Mucosa of descending colon (tissue), 3 donors: ENCODE measurements at regions not wholly inside any gene's neighbourhood (a gene's known extent, or its start where the extent isn't known, plus 50 kb on each side); places are given as distances from the start of the nearest gene placed in this dataset.

Experiments used
- ATAC-seq: fragments of 200-7000 bp; cut with Tn5 transposase; one replicate; pipeline ENCODE4 v1.9.1; 2020; ENCODE audit warnings: mild to moderate bottlenecking, moderate library complexity
- DNase-seq, 3 donors: peaks; one replicate each; pipeline ENCODE4 v3.0.0-alpha.2; 2020
- H3K36me3 ChIP-seq: fragments of 200-600 bp; one replicate; pipeline ENCODE4 v1.8.0; 2021; ENCODE audit warnings: low read depth, mild to moderate bottlenecking
- H3K4me1 ChIP-seq: fragments of 200-600 bp; one replicate; pipeline ENCODE4 v1.8.0; 2021; ENCODE audit warnings: low read depth, mild to moderate bottlenecking
- H3K4me3 ChIP-seq: fragments of 200-600 bp; one replicate; pipeline ENCODE4 v1.8.0; 2021; ENCODE audit warnings: mild to moderate bottlenecking
- H3K9me3 ChIP-seq: fragments of 200-600 bp; one replicate; pipeline ENCODE4 v1.8.0; 2021; ENCODE audit warnings: mild to moderate bottlenecking
- CTCF ChIP-seq: fragments of 200-600 bp; IDR thresholded peaks from one replicate; pipeline ENCODE4 v1.8.0; 2022; ENCODE audit warnings: antibody characterized with exemption, mild to moderate bottlenecking
- intact Hi-C, 2 donors: fragments of 100-400 bp; cut with DNase I in 1 of 2; cut with micrococcal nuclease in 1 of 2; formaldehyde crosslinking; loops; one replicate each; pipeline versions ENCODE4 v1.11.0 to v1.11.1; 2022; cut with DNase I, micrococcal nuclease
- donor health status: DM: no; HTN: no; CAD: no; lungs with moderate emphysema.
- donor health status: DM: no; HTN: no; CAD: no.
- donor health status: DM: no; HTN: yes; CAD: no.

DNA sequence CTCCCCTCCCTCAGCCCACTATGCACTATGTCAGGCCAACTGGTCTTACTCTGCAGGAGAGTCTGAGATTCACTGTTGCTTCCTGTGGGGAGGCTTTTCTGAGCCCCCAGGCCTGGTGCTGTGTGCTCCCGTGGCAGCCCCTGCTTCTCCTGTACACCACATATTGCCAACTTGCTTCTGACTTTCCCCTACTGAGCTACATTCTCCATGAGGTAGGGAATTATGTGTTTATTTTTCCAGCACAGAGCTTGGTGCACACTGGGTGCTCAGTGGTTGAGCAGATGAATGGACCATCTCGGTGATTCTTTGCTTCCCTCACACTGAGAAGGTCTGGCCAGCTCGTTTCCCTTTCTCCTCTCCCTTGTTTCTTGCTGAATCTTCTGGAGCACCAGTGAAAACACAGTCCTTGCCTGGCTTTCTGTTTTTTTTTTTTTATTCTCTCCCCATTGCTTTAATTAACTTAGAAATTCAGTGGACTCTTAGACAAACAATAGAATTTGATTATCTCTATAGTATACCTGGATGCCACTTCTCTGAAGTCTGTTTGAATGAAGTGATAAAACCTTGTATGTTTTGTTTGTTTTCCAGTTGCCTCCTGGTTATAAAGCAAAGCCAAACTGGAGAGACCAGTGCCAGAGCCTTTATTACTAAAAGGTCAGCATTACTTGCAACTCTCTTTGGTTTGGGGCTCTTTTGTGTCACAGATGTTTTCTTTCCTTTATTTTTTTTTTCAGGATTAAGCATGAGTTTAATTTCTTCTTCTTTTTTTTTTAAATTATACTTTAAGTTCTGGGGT lies 50.3 kb upstream of the CNIH3 start:
- no peaks in the 10 kb centered on the region for H3K36me3 ChIP-seq
- H3K4me1 ChIP-seq, result no peaks in the 10 kb centered on the region
- intact Hi-C loops, result no loop called here
- no peaks in the 10 kb centered on the region for H3K9me3 ChIP-seq
- ATAC-seq, result no peak
- H3K4me3 ChIP-seq, result no peak overlapping the region
- no peak for TF ChIP-seq CTCF
- no peak for DNase-seq
